HG02571 (cell line): ENCODE measurements at regions not wholly inside any gene's neighbourhood (a gene's known extent, or its start where the extent isn't known, plus 50 kb on each side); places are given as distances from the start of the nearest gene placed in this dataset.

Source experiments
- ATAC-seq: cut with Tn5 transposase; IDR thresholded peaks from one replicate; pipeline ENCODE4 v1.9.1; 2021; ENCODE audit warnings: mild to moderate bottlenecking, moderate library complexity; ENCODE audit not compliant: unreplicated experiment

GRCh38 chr3:31135546-31135945 lies 241.1 kb upstream of the GADL1 start:
- no peak for ATAC-seq

GRCh38 chr3:31137718-31138465 lies 243.4 kb upstream of the GADL1 start:
- no peak for ATAC-seq

- ATAC-seq: no peak
Measured at GRCh38 chr3:31140470-31140869, 246.0 kb upstream of the GADL1 start.

GRCh38 chr3:31142139-31142538 lies 247.7 kb upstream of the GADL1 start:
- ATAC-seq: no peak

- no peak for ATAC-seq
Measured at GRCh38 chr3:31142543-31142942, 248.1 kb upstream of the GADL1 start.

- ATAC-seq: no peak
Measured at GRCh38 chr3:31145062-31145461, 250.6 kb upstream of the GADL1 start.

- no peak for ATAC-seq
Measured at GRCh38 chr3:31147550-31147949, 253.1 kb upstream of the GADL1 start.

- no peak for ATAC-seq
Measured at GRCh38 chr3:31157047-31157694, 262.7 kb upstream of the GADL1 start.

GRCh38 chr3:31157893-31158620 lies 263.6 kb upstream of the GADL1 start:
- ATAC-seq: no peak

- ATAC-seq: no peak
Measured at GRCh38 chr3:31159331-31160039, 265.0 kb upstream of the GADL1 start.

GRCh38 chr3:31161889-31162288 lies 267.4 kb upstream of the GADL1 start:
- ATAC-seq: no peak

GRCh38 chr3:31164381-31164780 lies 269.9 kb upstream of the GADL1 start:
- ATAC-seq: no peak

- no peak for ATAC-seq
Measured at GRCh38 chr3:31165399-31165860, 271.0 kb upstream of the GADL1 start.

GRCh38 chr3:31166249-31166885 lies 271.9 kb upstream of the GADL1 start:
- no peak for ATAC-seq

GRCh38 chr3:31167666-31168065 lies 273.2 kb upstream of the GADL1 start:
- ATAC-seq: no peak

- ATAC-seq: no peak
Measured at GRCh38 chr3:31170932-31171670, 276.6 kb upstream of the GADL1 start.

GRCh38 chr3:31172336-31172735 lies 277.9 kb upstream of the GADL1 start:
- ATAC-seq: no peak

GRCh38 chr3:31173118-31173718 lies 278.8 kb upstream of the GADL1 start:
- ATAC-seq: no peak

- no peak for ATAC-seq
Measured at GRCh38 chr3:31174079-31174478, 279.6 kb upstream of the GADL1 start.

GRCh38 chr3:31176045-31176444 lies 281.6 kb upstream of the GADL1 start:
- ATAC-seq: no peak
